WTC11 (cell line): ENCODE measurements at regions not wholly inside any gene's neighbourhood (a gene's known extent, or its start where the extent isn't known, plus 50 kb on each side); places are given as distances from the start of the nearest gene placed in this dataset.

ENCODE experiments used
- CREB1 ChIP-seq: sonication (generic); formaldehyde crosslinking; IDR thresholded peaks from 2 replicates; pipeline ENCODE4 v1.8.0; 2023; ENCODE audit warnings: mild to moderate bottlenecking, missing genetic modification reagents
- CREM ChIP-seq: sonication (generic); formaldehyde crosslinking; IDR thresholded peaks from 2 replicates; pipeline ENCODE4 v1.8.1; 2022; ENCODE audit warnings: mild to moderate bottlenecking, missing genetic modification reagents, moderate library complexity
- MAX ChIP-seq: sonication (generic); formaldehyde crosslinking; IDR thresholded peaks from 2 replicates; pipeline ENCODE4 v1.8.0; 2022; ENCODE audit warnings: mild to moderate bottlenecking, missing genetic modification reagents
- MYBL2 ChIP-seq: sonication (generic); formaldehyde crosslinking; IDR thresholded peaks from 2 replicates; pipeline ENCODE4 v1.8.1; 2023; ENCODE audit warnings: mild to moderate bottlenecking, moderate library complexity, missing genetic modification reagents
- NR2C2 ChIP-seq: sonication (generic); formaldehyde crosslinking; IDR thresholded peaks from 2 replicates; pipeline ENCODE4 v1.8.0; 2022; ENCODE audit warnings: mild to moderate bottlenecking, missing genetic modification reagents
- SP1 ChIP-seq: sonication (generic); formaldehyde crosslinking; conservative IDR thresholded peaks from 2 replicates; pipeline ENCODE4 v1.8.1; 2022; ENCODE audit warnings: missing genetic modification reagents
- STAT6 ChIP-seq: sonication (generic); formaldehyde crosslinking; conservative IDR thresholded peaks from 2 replicates; pipeline ENCODE4 v1.8.1; 2023; ENCODE audit warnings: mild to moderate bottlenecking, low read depth, missing genetic modification reagents, moderate library complexity
- TCF7 ChIP-seq: sonication (generic); formaldehyde crosslinking; IDR thresholded peaks from 2 replicates; pipeline ENCODE4 v1.8.0; 2022; ENCODE audit warnings: mild to moderate bottlenecking, low read depth, missing genetic modification reagents, moderate library complexity
- USF2 ChIP-seq: sonication (generic); formaldehyde crosslinking; IDR thresholded peaks from 2 replicates; pipeline ENCODE4 v1.8.1; 2023; ENCODE audit warnings: mild to moderate bottlenecking, missing genetic modification reagents, moderate library complexity
- ZNF121 ChIP-seq: sonication (generic); formaldehyde crosslinking; IDR thresholded peaks from 2 replicates; pipeline ENCODE4 v1.8.0; 2023; ENCODE audit warnings: missing genetic modification reagents
- TF ChIP-seq, protein P1 (sequence below): fragments of 200-600 bp; IDR thresholded peaks from 2 replicates; pipeline ENCODE4 v1.8.0; 2022; ENCODE audit warnings: antibody characterized with exemption
- TF ChIP-seq, protein P2 (sequence below): fragments of 250-450 bp; sonication (Bioruptor Pico); conservative IDR thresholded peaks from 2 replicates; pipeline ENCODE4 v1.9.0; 2021; ENCODE audit warnings: mild to moderate bottlenecking
- TF ChIP-seq, protein P3 (sequence below): sonication (generic); formaldehyde crosslinking; IDR thresholded peaks from 2 replicates; pipeline ENCODE4 v1.8.1; 2023; ENCODE audit warnings: mild to moderate bottlenecking, moderate library complexity, missing genetic modification reagents

- TF ChIP-seq SP1 (CRISPR knock-in tag) (no peak), USF2 (no peak), ZNF121 (CRISPR knock-in tag) (no peak), CREM (CRISPR knock-in tag) (no peak), MAX (CRISPR knock-in tag) (no peak), STAT6 (CRISPR knock-in tag) (no peak), TCF7 (CRISPR knock-in tag) (no peak), CREB1 (CRISPR knock-in tag) (no peak), NR2C2 (CRISPR knock-in tag) (no peak), MYBL2 (CRISPR knock-in tag) (no peak)
- TF ChIP-seq, protein P1, sequence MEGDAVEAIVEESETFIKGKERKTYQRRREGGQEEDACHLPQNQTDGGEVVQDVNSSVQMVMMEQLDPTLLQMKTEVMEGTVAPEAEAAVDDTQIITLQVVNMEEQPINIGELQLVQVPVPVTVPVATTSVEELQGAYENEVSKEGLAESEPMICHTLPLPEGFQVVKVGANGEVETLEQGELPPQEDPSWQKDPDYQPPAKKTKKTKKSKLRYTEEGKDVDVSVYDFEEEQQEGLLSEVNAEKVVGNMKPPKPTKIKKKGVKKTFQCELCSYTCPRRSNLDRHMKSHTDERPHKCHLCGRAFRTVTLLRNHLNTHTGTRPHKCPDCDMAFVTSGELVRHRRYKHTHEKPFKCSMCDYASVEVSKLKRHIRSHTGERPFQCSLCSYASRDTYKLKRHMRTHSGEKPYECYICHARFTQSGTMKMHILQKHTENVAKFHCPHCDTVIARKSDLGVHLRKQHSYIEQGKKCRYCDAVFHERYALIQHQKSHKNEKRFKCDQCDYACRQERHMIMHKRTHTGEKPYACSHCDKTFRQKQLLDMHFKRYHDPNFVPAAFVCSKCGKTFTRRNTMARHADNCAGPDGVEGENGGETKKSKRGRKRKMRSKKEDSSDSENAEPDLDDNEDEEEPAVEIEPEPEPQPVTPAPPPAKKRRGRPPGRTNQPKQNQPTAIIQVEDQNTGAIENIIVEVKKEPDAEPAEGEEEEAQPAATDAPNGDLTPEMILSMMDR, result no peak
- TF ChIP-seq, protein P2, sequence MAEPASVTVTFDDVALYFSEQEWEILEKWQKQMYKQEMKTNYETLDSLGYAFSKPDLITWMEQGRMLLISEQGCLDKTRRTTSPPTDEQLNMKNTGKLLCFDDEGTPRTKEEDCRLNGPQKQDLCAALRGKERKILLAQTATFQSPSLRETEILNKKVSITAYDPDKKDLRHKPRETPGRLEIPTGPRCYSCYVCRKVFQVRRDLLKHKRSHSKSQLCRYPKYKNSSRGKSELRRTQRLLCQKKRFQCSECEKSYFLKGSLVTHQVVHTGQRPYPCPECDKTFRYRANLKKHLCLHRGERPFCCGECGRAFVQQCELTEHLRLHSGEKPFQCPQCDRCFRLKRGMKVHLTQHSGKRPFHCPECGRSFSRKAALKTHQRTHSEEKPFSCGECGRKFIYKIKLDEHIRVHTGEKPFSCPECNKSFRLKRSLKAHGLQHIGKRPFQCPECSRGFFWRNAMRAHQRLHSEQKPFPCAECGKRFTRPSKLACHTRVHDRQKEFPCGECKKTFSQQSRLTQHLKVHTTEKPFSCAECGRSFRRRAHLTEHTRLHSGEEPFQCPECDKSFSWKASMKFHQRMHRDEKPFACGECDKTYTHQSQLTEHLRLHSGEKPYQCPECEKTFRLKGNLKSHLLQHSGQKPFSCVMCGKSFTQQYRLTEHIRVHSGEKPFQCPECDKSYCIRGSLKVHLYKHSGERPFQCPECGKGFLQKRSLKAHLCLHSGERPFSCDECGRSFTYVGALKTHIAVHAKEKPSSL (CRISPR knock-in tag), result no peak
- TF ChIP-seq, protein P3, sequence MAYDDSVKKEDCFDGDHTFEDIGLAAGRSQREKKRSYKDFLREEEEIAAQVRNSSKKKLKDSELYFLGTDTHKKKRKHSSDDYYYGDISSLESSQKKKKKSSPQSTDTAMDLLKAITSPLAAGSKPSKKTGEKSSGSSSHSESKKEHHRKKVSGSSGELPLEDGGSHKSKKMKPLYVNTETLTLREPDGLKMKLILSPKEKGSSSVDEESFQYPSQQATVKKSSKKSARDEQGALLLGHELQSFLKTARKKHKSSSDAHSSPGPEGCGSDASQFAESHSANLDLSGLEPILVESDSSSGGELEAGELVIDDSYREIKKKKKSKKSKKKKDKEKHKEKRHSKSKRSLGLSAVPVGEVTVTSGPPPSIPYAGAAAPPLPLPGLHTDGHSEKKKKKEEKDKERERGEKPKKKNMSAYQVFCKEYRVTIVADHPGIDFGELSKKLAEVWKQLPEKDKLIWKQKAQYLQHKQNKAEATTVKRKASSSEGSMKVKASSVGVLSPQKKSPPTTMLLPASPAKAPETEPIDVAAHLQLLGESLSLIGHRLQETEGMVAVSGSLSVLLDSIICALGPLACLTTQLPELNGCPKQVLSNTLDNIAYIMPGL, result no peak
These were observed 211.0 kb upstream of the SSTR4 start for GRCh38 chr20:22824077-22824476.
